Psoas muscle (tissue), 7 donors: ENCODE measurements at regions not wholly inside any gene's neighbourhood (a gene's known extent, or its start where the extent isn't known, plus 50 kb on each side); places are given as distances from the start of the nearest gene placed in this dataset.

Experiments used
- ATAC-seq, 4 donors: fragments of 200-7000 bp; cut with Tn5 transposase; one replicate each; pipeline ENCODE4 v1.9.1; 2020; ENCODE audit warnings: moderate library complexity in 3 of 4, mild to moderate bottlenecking in 2 of 4
- DNase-seq, 2 donors: peaks; one replicate each; pipeline ENCODE4 v3.0.0-alpha.2; 2020
- H3K27ac ChIP-seq: fragments of 200-600 bp; one replicate; pipeline ENCODE4 v1.8.0; 2022
- H3K27me3 ChIP-seq, 3 donors: fragments of 200-600 bp in 1 of 3; one replicate each; pipeline versions ENCODE4 v1.6.1 to v1.8.0; 2013 to 2022; ENCODE audit warnings: low read length in 2 of 3, mild to moderate bottlenecking in 2 of 3, moderate library complexity in 1 of 3; ENCODE audit not compliant: insufficient read depth in 3 of 3
- H3K36me3 ChIP-seq, 2 donors: fragments of 200-600 bp in 1 of 2; one replicate each; pipeline versions ENCODE4 v1.6.1 to v1.8.0; 2013 to 2022; ENCODE audit warnings: low read depth in 1 of 2, mild to moderate bottlenecking in 1 of 2, moderate library complexity in 1 of 2; ENCODE audit not compliant: insufficient read depth in 1 of 2
- H3K4me1 ChIP-seq: fragments of 200-600 bp; one replicate; pipeline ENCODE4 v1.8.0; 2022
- H3K4me3 ChIP-seq: fragments of 200-600 bp; one replicate; pipeline ENCODE4 v1.8.0; 2022; ENCODE audit warnings: mild to moderate bottlenecking
- H3K9me3 ChIP-seq: fragments of 200-600 bp; one replicate; pipeline ENCODE4 v1.8.0; 2022
- WGBS, 3 donors: extraction: QIAGEN DNeasy Blood & Tissue Kit; methylation state at CpG; one replicate each; pipeline versions ENCODE4 v1.1.6 to v1.1.7; 2013; 5-methylcytosine and 5-hydroxymethylcytosine counted together
- intact Hi-C, 2 donors: fragments of 100-400 bp; cut with DNase I; formaldehyde crosslinking; loops; one replicate each; pipeline versions ENCODE4 v1.11.0 to v1.14.2; 2022
- TF ChIP-seq, protein P1 (sequence below): fragments of 200-600 bp; IDR thresholded peaks from one replicate; pipeline ENCODE4 v1.8.0; 2022; ENCODE audit warnings: antibody characterized with exemption
- donor health status: healthy with polysubstance abuse.
- donor health status: DM: no; HTN: no; CAD: no; lungs with moderate emphysema.
- donor health status: Bipolar disorder and iron deficiency.
- donor health status: healthy.
- donor health status: DM: yes; HTN: yes; CAD: no.
- donor health status: DM: no; HTN: no; CAD: no.
- donor health status: DM: yes; HTN: yes; CAD: no.

DNA sequence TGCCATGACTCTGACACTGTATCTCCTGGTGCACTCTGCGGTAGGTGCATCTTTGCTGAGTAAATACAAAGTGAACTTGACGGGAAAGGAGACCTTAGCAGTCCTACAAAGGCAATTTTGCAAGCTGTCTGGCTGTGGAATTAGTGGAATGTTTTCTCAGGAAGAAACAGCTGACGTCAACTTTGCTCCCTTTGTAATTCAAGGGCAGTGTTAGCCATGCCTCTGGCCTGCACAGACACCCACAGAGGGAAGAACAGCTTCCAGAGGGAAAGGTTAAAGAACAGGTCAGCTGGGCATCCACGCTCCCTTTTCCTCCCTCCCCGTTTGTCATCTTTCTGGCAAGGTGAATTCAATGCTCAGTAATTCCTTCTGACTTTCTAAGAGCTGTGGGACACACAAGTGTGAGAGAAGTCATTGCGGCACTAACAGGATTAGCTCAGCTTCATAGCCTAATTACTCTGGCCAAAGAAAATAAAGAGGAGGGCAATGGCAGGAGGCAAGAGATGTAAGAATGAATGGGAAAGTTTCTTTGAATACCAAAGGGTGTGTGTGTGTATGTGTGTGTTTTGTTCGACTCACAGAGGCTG, 476.9 kb upstream of the GOT2 start:
- Histone ChIP-seq H3K4me1 (no peaks in the 10 kb centered on the region), H3K4me3 (no peak overlapping the region), H3K27ac (no peak overlapping the region), H3K36me3 (no peaks in the 10 kb centered on the region), H3K27me3 (no peaks in the 10 kb centered on the region), H3K9me3 (no peaks in the 10 kb centered on the region)
- DNase-seq (no peak), ATAC-seq (no peak)
- WGBS, 3 donors = 4 to 11% (median 10%) methylated on average over 7 of the region's 7 CpGs
- TF ChIP-seq, protein P1, sequence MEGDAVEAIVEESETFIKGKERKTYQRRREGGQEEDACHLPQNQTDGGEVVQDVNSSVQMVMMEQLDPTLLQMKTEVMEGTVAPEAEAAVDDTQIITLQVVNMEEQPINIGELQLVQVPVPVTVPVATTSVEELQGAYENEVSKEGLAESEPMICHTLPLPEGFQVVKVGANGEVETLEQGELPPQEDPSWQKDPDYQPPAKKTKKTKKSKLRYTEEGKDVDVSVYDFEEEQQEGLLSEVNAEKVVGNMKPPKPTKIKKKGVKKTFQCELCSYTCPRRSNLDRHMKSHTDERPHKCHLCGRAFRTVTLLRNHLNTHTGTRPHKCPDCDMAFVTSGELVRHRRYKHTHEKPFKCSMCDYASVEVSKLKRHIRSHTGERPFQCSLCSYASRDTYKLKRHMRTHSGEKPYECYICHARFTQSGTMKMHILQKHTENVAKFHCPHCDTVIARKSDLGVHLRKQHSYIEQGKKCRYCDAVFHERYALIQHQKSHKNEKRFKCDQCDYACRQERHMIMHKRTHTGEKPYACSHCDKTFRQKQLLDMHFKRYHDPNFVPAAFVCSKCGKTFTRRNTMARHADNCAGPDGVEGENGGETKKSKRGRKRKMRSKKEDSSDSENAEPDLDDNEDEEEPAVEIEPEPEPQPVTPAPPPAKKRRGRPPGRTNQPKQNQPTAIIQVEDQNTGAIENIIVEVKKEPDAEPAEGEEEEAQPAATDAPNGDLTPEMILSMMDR = no peak
- intact Hi-C loops = no loop called here

DNA sequence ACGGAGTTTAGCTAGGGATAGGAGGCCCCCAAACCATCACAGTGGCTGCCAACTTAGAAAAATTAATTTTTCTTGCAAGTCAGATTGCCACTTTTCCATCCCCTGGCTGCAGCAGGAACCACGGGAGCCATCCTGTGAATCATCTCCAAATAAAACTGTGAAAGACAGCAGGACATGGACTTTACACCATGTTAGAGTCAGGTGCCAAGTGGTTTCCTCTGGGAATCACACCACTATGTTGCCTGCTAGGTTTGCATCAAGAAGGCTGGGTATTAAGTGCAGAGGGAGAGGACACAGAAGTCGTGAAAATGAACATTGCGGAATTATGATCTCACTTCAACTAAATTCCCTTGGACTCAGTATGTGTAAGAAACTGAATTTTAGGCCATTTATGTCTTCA, 471.3 kb upstream of the GOT2 start:
- Histone ChIP-seq H3K36me3 (no peaks in the 10 kb centered on the region), H3K4me3 (no peak overlapping the region), H3K9me3 (no peaks in the 10 kb centered on the region), H3K4me1 (no peaks in the 10 kb centered on the region), H3K27me3 (peaks cover 0 to 2% (median 0%) of the 10 kb centered on the region in 3 donors), H3K27ac (no peak overlapping the region)
- DNase-seq (no peak), ATAC-seq (no peak)
- TF ChIP-seq, protein P1 = no peak
- intact Hi-C loops = no loop called here
- WGBS, 3 donors = 34 to 39% (median 35%) methylated on average over 4 of the region's 4 CpGs

DNA sequence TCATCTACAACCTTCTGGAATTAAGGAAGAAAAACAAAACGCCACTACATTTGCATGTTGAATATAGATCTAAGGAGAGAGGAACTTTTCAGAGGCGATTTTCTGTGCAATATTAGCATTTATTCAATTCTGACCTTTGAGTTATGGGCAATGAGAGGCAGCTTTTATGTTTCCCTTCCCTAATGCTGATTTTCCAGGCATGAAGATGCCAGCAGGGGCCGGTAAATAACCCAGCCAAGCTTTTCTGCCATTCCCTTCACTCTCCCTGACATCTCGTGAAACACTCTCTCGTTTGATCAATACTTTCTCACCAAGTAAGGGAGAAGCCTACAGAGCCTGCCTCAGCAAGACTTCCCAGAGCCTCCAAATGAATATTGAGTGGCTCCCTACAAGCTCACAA, 470.5 kb upstream of the GOT2 start:
- intact Hi-C loops = no loop called here
- ATAC-seq = no peak
- H3K9me3 ChIP-seq = no peaks in the 10 kb centered on the region
- WGBS, 3 donors = 37 to 53% (median 37%) methylated on average over 5 of the region's 5 CpGs
- H3K36me3 ChIP-seq = no peaks in the 10 kb centered on the region
- no peaks in the 10 kb centered on the region for H3K4me1 ChIP-seq
- no peak for DNase-seq
- peaks cover 0 to 2% (median 0%) of the 10 kb centered on the region in 3 donors for H3K27me3 ChIP-seq
- H3K27ac ChIP-seq = no peak overlapping the region
- TF ChIP-seq, protein P1 = no peak
- H3K4me3 ChIP-seq = no peak overlapping the region

DNA sequence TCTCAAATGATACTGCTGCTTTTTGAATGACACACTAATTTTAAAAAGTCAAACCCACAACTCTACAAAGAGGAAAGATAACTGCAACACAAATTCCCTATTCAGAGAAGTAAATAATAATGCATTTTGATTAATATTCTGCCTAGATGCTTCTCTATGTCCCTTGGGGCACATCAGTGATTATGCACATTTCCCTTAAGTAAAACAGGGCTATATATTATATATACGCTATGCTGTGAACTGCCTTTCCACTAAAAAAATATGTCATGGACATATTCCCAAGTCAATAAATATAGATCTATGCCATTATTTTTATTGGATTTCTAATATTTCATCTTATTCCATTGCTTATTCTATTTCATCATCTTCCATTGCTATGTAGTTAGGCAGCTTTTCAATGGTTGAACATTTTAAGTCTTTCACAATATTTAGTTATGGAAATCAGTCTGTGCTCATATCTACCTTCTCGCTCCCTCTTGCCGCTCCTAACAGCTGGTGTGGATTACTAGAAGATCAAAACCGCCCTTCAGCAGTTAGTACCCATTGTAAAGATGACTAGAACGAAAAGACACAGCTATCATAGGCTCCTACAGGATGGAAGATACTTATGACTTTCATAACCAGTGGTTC, 468.2 kb upstream of the GOT2 start:
- H3K27me3 ChIP-seq = peaks cover 0 to 2% (median 0%) of the 10 kb centered on the region in 3 donors
- 81 to 82% (median 81%) methylated on average over 5 of the region's 5 CpGs for WGBS, 3 donors
- H3K4me1 ChIP-seq = no peaks in the 10 kb centered on the region
- intact Hi-C loops = no loop called here
- TF ChIP-seq, protein P1 = no peak
- no peaks in the 10 kb centered on the region for H3K9me3 ChIP-seq
- H3K27ac ChIP-seq = no peak overlapping the region
- H3K4me3 ChIP-seq = no peak overlapping the region
- H3K36me3 ChIP-seq = no peaks in the 10 kb centered on the region
- DNase-seq (no peak), ATAC-seq (no peak)

DNA sequence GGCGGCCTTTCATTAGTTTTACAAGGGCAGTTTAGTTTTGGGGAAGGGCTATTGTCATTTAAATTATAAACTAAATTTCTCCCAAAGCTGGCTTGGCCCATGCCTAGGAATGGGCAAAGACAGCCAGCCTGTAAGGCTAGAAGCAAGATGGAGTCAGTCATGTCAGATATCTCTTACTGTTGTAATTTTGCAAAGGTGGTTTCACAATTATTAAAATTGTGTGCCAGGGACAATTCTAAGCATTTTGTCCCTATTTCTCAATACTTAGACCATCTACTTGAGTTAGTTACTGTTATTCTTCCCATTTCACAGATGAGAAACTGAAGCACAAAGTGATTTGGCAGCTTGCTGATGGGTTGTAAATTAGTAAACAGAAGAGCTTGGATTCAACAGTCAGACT, 467.7 kb upstream of the GOT2 start:
- no peak overlapping the region for H3K27ac ChIP-seq
- H3K36me3 ChIP-seq = no peaks in the 10 kb centered on the region
- TF ChIP-seq, protein P1 = no peak
- WGBS, 3 donors = 83 to 91% (median 87%) methylated on average over 1 of the region's 1 CpG
- DNase-seq (no peak), ATAC-seq (no peak)
- no peaks in the 10 kb centered on the region for H3K4me1 ChIP-seq
- H3K27me3 ChIP-seq = peaks cover 0 to 2% (median 0%) of the 10 kb centered on the region in 3 donors
- no peaks in the 10 kb centered on the region for H3K9me3 ChIP-seq
- no peak overlapping the region for H3K4me3 ChIP-seq
- intact Hi-C loops = no loop called here
